ENCODE measurements at regions not wholly inside any gene's neighbourhood (a gene's known extent, or its start where the extent isn't known, plus 50 kb on each side); places are given as distances from the start of the nearest gene placed in this dataset.

- peaks cover 3% of the 10 kb centered on the region for H3K4me1 Mint-ChIP-seq
- Histone ChIP-seq H3K27me3 (ENCODE audit: control insufficient read depth, insufficient read depth, low read length, poor library complexity, severe bottlenecking) (no peaks in the 10 kb centered on the region), H3K9me3 (ENCODE audit: control insufficient read depth, low read length) (no peaks in the 10 kb centered on the region), H3K4me1 (ENCODE audit: control insufficient read depth, insufficient read depth, low read length) (no peaks in the 10 kb centered on the region), H3K4me3 (ENCODE audit: low read length) (no peak overlapping the region), H3K36me3 (ENCODE audit: control insufficient read depth, insufficient read depth, low read length) (no peaks in the 10 kb centered on the region), H3K27ac (ENCODE audit: low read depth, low read length) (no peak overlapping the region), H3K9ac (ENCODE audit: extremely low read depth, low read length, poor library complexity, severe bottlenecking) (no peak overlapping the region)
- WGBS, 2 experiments (ENCODE audit: insufficient coverage in 1 of 2, insufficient read length in 1 of 2) = 92 to 93% methylated on average over 10 of the region's 10 CpGs
- H3K36me3 Mint-ChIP-seq (ENCODE audit: low read depth) = no peaks in the 10 kb centered on the region
- no peaks in the 10 kb centered on the region for H3K9me3 Mint-ChIP-seq
- H3K27ac Mint-ChIP-seq = no peak overlapping the region
- DNase-seq = no peak
- no peak for TF ChIP-seq CTCF (conservative IDR thresholded peaks at IDR 0.05)
- H3K27me3 Mint-ChIP-seq (ENCODE audit: insufficient read depth) = peaks cover 3% of the 10 kb centered on the region
- H3K4me3 Mint-ChIP-seq = no peak overlapping the region
Measured at GRCh38 chr1:25094995-25095394, 137.3 kb downstream of the SYF2 start.

- 87 to 97% methylated on average over 3 of the region's 3 CpGs for WGBS, 2 experiments (ENCODE audit: insufficient coverage in 1 of 2, insufficient read length in 1 of 2)
- no peak overlapping the region for H3K27ac Mint-ChIP-seq
- H3K9ac ChIP-seq (ENCODE audit: extremely low read depth, low read length, poor library complexity, severe bottlenecking) = no peak overlapping the region
- no peak overlapping the region for H3K4me3 Mint-ChIP-seq
- H3K9me3 Mint-ChIP-seq = no peaks in the 10 kb centered on the region
- no peak overlapping the region for H3K27ac ChIP-seq (ENCODE audit: low read depth, low read length)
- H3K36me3 Mint-ChIP-seq (ENCODE audit: low read depth) = no peaks in the 10 kb centered on the region
- no peak for TF ChIP-seq CTCF (conservative IDR thresholded peaks at IDR 0.05)
- H3K4me1 ChIP-seq (ENCODE audit: control insufficient read depth, insufficient read depth, low read length) = no peaks in the 10 kb centered on the region
- H3K4me3 ChIP-seq (ENCODE audit: low read length) = no peak overlapping the region
- no peaks in the 10 kb centered on the region for H3K27me3 ChIP-seq (ENCODE audit: control insufficient read depth, insufficient read depth, low read length, poor library complexity, severe bottlenecking)
- H3K36me3 ChIP-seq (ENCODE audit: control insufficient read depth, insufficient read depth, low read length) = no peaks in the 10 kb centered on the region
- H3K4me1 Mint-ChIP-seq = peaks cover under 1% of the 10 kb centered on the region
- H3K27me3 Mint-ChIP-seq (ENCODE audit: insufficient read depth) = peaks cover 3% of the 10 kb centered on the region
- DNase-seq = no peak
- no peaks in the 10 kb centered on the region for H3K9me3 ChIP-seq (ENCODE audit: control insufficient read depth, low read length)
Measured at GRCh38 chr1:25094229-25094628, 138.1 kb downstream of the SYF2 start.

GRCh38 chr1:25091658-25092057, 140.6 kb downstream of the SYF2 start:
- WGBS, 2 experiments (ENCODE audit: insufficient coverage in 1 of 2, insufficient read length in 1 of 2) = 86 to 92% methylated on average over 2 to 4 of the region's 4 CpGs
- Histone ChIP-seq H3K9ac (ENCODE audit: extremely low read depth, low read length, poor library complexity, severe bottlenecking) (no peak overlapping the region), H3K4me1 (ENCODE audit: control insufficient read depth, insufficient read depth, low read length) (no peaks in the 10 kb centered on the region), H3K9me3 (ENCODE audit: control insufficient read depth, low read length) (no peaks in the 10 kb centered on the region), H3K36me3 (ENCODE audit: control insufficient read depth, insufficient read depth, low read length) (no peaks in the 10 kb centered on the region), H3K4me3 (ENCODE audit: low read length) (no peak overlapping the region), H3K27ac (ENCODE audit: low read depth, low read length) (no peak overlapping the region), H3K27me3 (ENCODE audit: control insufficient read depth, insufficient read depth, low read length, poor library complexity, severe bottlenecking) (no peaks in the 10 kb centered on the region)
- Mint-ChIP-seq H3K4me3 (no peak overlapping the region), H3K4me1 (no peaks in the 10 kb centered on the region), H3K27me3 (ENCODE audit: insufficient read depth) (peaks cover 5% of the 10 kb centered on the region), H3K27ac (no peak overlapping the region), H3K36me3 (ENCODE audit: low read depth) (no peaks in the 10 kb centered on the region), H3K9me3 (no peaks in the 10 kb centered on the region)
- no peak for DNase-seq
- no peak for TF ChIP-seq CTCF (conservative IDR thresholded peaks at IDR 0.05)
